ENCODE measurements at regions not wholly inside any gene's neighbourhood (a gene's known extent, or its start where the extent isn't known, plus 50 kb on each side); places are given as distances from the start of the nearest gene placed in this dataset.

GRCh38 chr11:119992171-119993051, 145.5 kb downstream of the TRIM29 start:
- Histone ChIP-seq H3K27ac (ENCODE audit: low read depth, low read length, severe bottlenecking) (no peak overlapping the region), H3K4me1 (ENCODE audit: control insufficient read depth, insufficient read depth, low read length, poor library complexity, severe bottlenecking) (peaks cover 11% of the 10 kb centered on the region)

GRCh38 chr11:119991669-119992068, 146.2 kb downstream of the TRIM29 start:
- Histone ChIP-seq H3K36me3 (ENCODE audit: control insufficient read depth, insufficient read depth, low read length) (no peaks in the 10 kb centered on the region), H3K9me3 (ENCODE audit: control insufficient read depth, low read length) (no peaks in the 10 kb centered on the region), H3K4me1 (ENCODE audit: control insufficient read depth, insufficient read depth, low read length, poor library complexity, severe bottlenecking) (peaks cover 11% of the 10 kb centered on the region), H3K27ac (ENCODE audit: low read depth, low read length, severe bottlenecking) (no peak overlapping the region), H3K4me3 (ENCODE audit: extremely low read depth, insufficient read depth, low read length, poor library complexity, severe bottlenecking) (no peak overlapping the region)
- WGBS, 2 experiments (ENCODE audit: insufficient coverage in 2 of 2) = 86 to 89% methylated on average over 2 of the region's 3 CpGs

More at GRCh38 chr11:119992171-119993051, 145.5 kb downstream of the TRIM29 start:
- no peak overlapping the region for H3K4me3 ChIP-seq (ENCODE audit: extremely low read depth, insufficient read depth, low read length, poor library complexity, severe bottlenecking)
- H3K9me3 ChIP-seq (ENCODE audit: control insufficient read depth, low read length) = no peaks in the 10 kb centered on the region
- H3K36me3 ChIP-seq (ENCODE audit: control insufficient read depth, insufficient read depth, low read length) = no peaks in the 10 kb centered on the region
- WGBS, 2 experiments (ENCODE audit: insufficient coverage in 2 of 2) = 90 to 94% methylated on average over 18 to 23 of the region's 23 CpGs

- no peak overlapping the region for H3K27ac ChIP-seq (ENCODE audit: low read depth, low read length, severe bottlenecking)
- no peaks in the 10 kb centered on the region for H3K36me3 ChIP-seq (ENCODE audit: control insufficient read depth, insufficient read depth, low read length)
- 83 to 84% methylated on average over 3 to 4 of the region's 4 CpGs for WGBS, 2 experiments (ENCODE audit: insufficient coverage in 2 of 2)
- no peak overlapping the region for H3K4me3 ChIP-seq (ENCODE audit: extremely low read depth, insufficient read depth, low read length, poor library complexity, severe bottlenecking)
- H3K9me3 ChIP-seq (ENCODE audit: control insufficient read depth, low read length) = no peaks in the 10 kb centered on the region
- H3K4me1 ChIP-seq (ENCODE audit: control insufficient read depth, insufficient read depth, low read length, poor library complexity, severe bottlenecking) = peaks cover 11% of the 10 kb centered on the region
Observed at GRCh38 chr11:119991022-119991404, 146.9 kb downstream of the TRIM29 start.

GRCh38 chr11:119990309-119991021, 147.4 kb downstream of the TRIM29 start:
- no peaks in the 10 kb centered on the region for H3K36me3 ChIP-seq (ENCODE audit: control insufficient read depth, insufficient read depth, low read length)
- H3K4me3 ChIP-seq (ENCODE audit: extremely low read depth, insufficient read depth, low read length, poor library complexity, severe bottlenecking) = no peak overlapping the region
- WGBS, 2 experiments (ENCODE audit: insufficient coverage in 2 of 2) = 90% methylated on average over 2 of the region's 6 CpGs; no CpG with 5 or more reads in 1 of the 2 experiments
- peaks cover 14% of the 10 kb centered on the region for H3K4me1 ChIP-seq (ENCODE audit: control insufficient read depth, insufficient read depth, low read length, poor library complexity, severe bottlenecking)
- no peaks in the 10 kb centered on the region for H3K9me3 ChIP-seq (ENCODE audit: control insufficient read depth, low read length)
- no peak overlapping the region for H3K27ac ChIP-seq (ENCODE audit: low read depth, low read length, severe bottlenecking)

- Histone ChIP-seq H3K4me1 (ENCODE audit: control insufficient read depth, insufficient read depth, low read length, poor library complexity, severe bottlenecking) (peaks cover 16% of the 10 kb centered on the region), H3K9me3 (ENCODE audit: control insufficient read depth, low read length) (no peaks in the 10 kb centered on the region), H3K4me3 (ENCODE audit: extremely low read depth, insufficient read depth, low read length, poor library complexity, severe bottlenecking) (no peak overlapping the region), H3K27ac (ENCODE audit: low read depth, low read length, severe bottlenecking) (no peak overlapping the region), H3K36me3 (ENCODE audit: control insufficient read depth, insufficient read depth, low read length) (no peaks in the 10 kb centered on the region)
- WGBS, 2 experiments (ENCODE audit: insufficient coverage in 2 of 2) = 90 to 91% methylated on average over 13 to 14 of the region's 16 CpGs
Observed at GRCh38 chr11:119989159-119989821, 148.6 kb downstream of the TRIM29 start.

GRCh38 chr11:119985551-119985950, 152.4 kb downstream of the TRIM29 start:
- Histone ChIP-seq H3K4me3 (ENCODE audit: extremely low read depth, insufficient read depth, low read length, poor library complexity, severe bottlenecking) (no peak overlapping the region), H3K9me3 (ENCODE audit: control insufficient read depth, low read length) (no peaks in the 10 kb centered on the region), H3K4me1 (ENCODE audit: control insufficient read depth, insufficient read depth, low read length, poor library complexity, severe bottlenecking) (peaks cover 9% of the 10 kb centered on the region), H3K27ac (ENCODE audit: low read depth, low read length, severe bottlenecking) (no peak overlapping the region), H3K36me3 (ENCODE audit: control insufficient read depth, insufficient read depth, low read length) (no peaks in the 10 kb centered on the region)
- WGBS, 2 experiments (ENCODE audit: insufficient coverage in 2 of 2) = 88 to 95% methylated on average over 14 of the region's 14 CpGs

GRCh38 chr11:119983816-119984215, 154.1 kb downstream of the TRIM29 start:
- Histone ChIP-seq H3K36me3 (ENCODE audit: control insufficient read depth, insufficient read depth, low read length) (no peaks in the 10 kb centered on the region), H3K9me3 (ENCODE audit: control insufficient read depth, low read length) (no peaks in the 10 kb centered on the region), H3K4me3 (ENCODE audit: extremely low read depth, insufficient read depth, low read length, poor library complexity, severe bottlenecking) (no peak overlapping the region), H3K4me1 (ENCODE audit: control insufficient read depth, insufficient read depth, low read length, poor library complexity, severe bottlenecking) (peaks cover 14% of the 10 kb centered on the region), H3K27ac (ENCODE audit: low read depth, low read length, severe bottlenecking) (no peak overlapping the region)
- 97 to 100% methylated on average over 2 to 6 of the region's 8 CpGs for WGBS, 2 experiments (ENCODE audit: insufficient coverage in 2 of 2)

GRCh38 chr11:119983240-119983732, 154.6 kb downstream of the TRIM29 start:
- no peaks in the 10 kb centered on the region for H3K9me3 ChIP-seq (ENCODE audit: control insufficient read depth, low read length)

GRCh38 chr11:119982517-119983239, 155.2 kb downstream of the TRIM29 start:
- no peaks in the 10 kb centered on the region for H3K9me3 ChIP-seq (ENCODE audit: control insufficient read depth, low read length)
- no peaks in the 10 kb centered on the region for H3K36me3 ChIP-seq (ENCODE audit: control insufficient read depth, insufficient read depth, low read length)
- no peak overlapping the region for H3K4me3 ChIP-seq (ENCODE audit: extremely low read depth, insufficient read depth, low read length, poor library complexity, severe bottlenecking)
- 81 to 95% methylated on average over 10 to 13 of the region's 16 CpGs for whole genome bisulfite sequencing, 2 experiments (ENCODE audit: insufficient coverage in 2 of 2)
- H3K4me1 ChIP-seq (ENCODE audit: control insufficient read depth, insufficient read depth, low read length, poor library complexity, severe bottlenecking) = peaks cover 14% of the 10 kb centered on the region
- no peak overlapping the region for H3K27ac ChIP-seq (ENCODE audit: low read depth, low read length, severe bottlenecking)

More at GRCh38 chr11:119983240-119983732, 154.6 kb downstream of the TRIM29 start:
- Histone ChIP-seq H3K4me1 (ENCODE audit: control insufficient read depth, insufficient read depth, low read length, poor library complexity, severe bottlenecking) (peaks cover 10% of the 10 kb centered on the region), H3K4me3 (ENCODE audit: extremely low read depth, insufficient read depth, low read length, poor library complexity, severe bottlenecking) (no peak overlapping the region), H3K27ac (ENCODE audit: low read depth, low read length, severe bottlenecking) (no peak overlapping the region), H3K36me3 (ENCODE audit: control insufficient read depth, insufficient read depth, low read length) (no peaks in the 10 kb centered on the region)
- 62 to 66% methylated on average over 2 of the region's 5 CpGs for WGBS, 2 experiments (ENCODE audit: insufficient coverage in 2 of 2)

GRCh38 chr11:119980431-119980830, 157.5 kb downstream of the TRIM29 start:
- H3K9me3 ChIP-seq (ENCODE audit: control insufficient read depth, low read length) = no peaks in the 10 kb centered on the region
- no peaks in the 10 kb centered on the region for H3K36me3 ChIP-seq (ENCODE audit: control insufficient read depth, insufficient read depth, low read length)
- H3K27ac ChIP-seq (ENCODE audit: low read depth, low read length, severe bottlenecking) = no peak overlapping the region
- H3K4me1 ChIP-seq (ENCODE audit: control insufficient read depth, insufficient read depth, low read length, poor library complexity, severe bottlenecking) = peaks cover 28% of the 10 kb centered on the region
- WGBS, 2 experiments (ENCODE audit: insufficient coverage in 2 of 2) = 100% methylated on average over 1 of the region's 11 CpGs
- no peak overlapping the region for H3K4me3 ChIP-seq (ENCODE audit: extremely low read depth, insufficient read depth, low read length, poor library complexity, severe bottlenecking)

Measured in mesodermal cell (in vitro differentiated cells).